ENCODE measurements at regions not wholly inside any gene's neighbourhood (a gene's known extent, or its start where the extent isn't known, plus 50 kb on each side); places are given as distances from the start of the nearest gene placed in this dataset.

DNA sequence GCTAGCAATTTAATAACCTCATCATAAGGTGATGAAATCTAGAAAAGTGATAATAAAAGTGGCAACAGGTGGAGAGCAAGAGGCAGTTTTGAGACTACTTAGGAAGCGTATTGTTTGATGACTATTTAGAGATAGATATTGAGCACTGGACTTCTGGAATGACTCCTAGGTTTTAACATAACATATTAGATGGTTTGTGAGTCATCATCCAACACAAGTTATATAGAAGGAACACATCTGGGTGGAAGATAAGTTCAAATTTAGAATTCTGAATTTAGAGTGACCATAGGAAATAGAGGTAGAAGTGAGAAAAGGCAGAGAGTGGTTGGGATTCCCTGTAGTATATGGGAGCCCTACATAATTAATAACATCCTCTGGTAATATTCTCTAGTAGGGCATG, 282.8 kb upstream of the ALCAM start:
- DNase-seq: no peak
- H3K79me2 ChIP-seq (ENCODE audit: low read length): no peaks in the 10 kb centered on the region
- no peaks in the 10 kb centered on the region for H3K36me3 ChIP-seq (replicated peaks; ENCODE audit: insufficient read depth, low read length)
- H3K4me2 ChIP-seq (ENCODE audit: low read depth, low read length): no peak overlapping the region
- H3K9me3 ChIP-seq (replicated peaks; ENCODE audit: insufficient read depth, low read length): no peaks in the 10 kb centered on the region
- no peaks in the 10 kb centered on the region for H4K20me1 ChIP-seq (ENCODE audit: insufficient read depth, low read length)
- no peaks in the 10 kb centered on the region for H3F3A ChIP-seq (ENCODE audit: insufficient read depth, low read length)
- no peak overlapping the region for H3K27ac ChIP-seq (ENCODE audit: low read length)
- H2AFZ ChIP-seq (ENCODE audit: low read length): no peak overlapping the region
- TF ChIP-seq EZH2phosphoT487 (IDR thresholded peaks at IDR 0.05; ENCODE audit: low read length) (no peak), EZH2 (optimal IDR thresholded peaks at IDR 0.05; ENCODE audit: low read depth, low read length) (no peak), CTCF (IDR thresholded peaks at IDR 0.05; ENCODE audit: low read length) (no peak)
- no peaks in the 10 kb centered on the region for H3K27me3 ChIP-seq (replicated peaks; ENCODE audit: insufficient read depth, low read length)
- no peaks in the 10 kb centered on the region for H3K9me2 ChIP-seq (replicated peaks; ENCODE audit: insufficient read depth, low read length)
- no peaks in the 10 kb centered on the region for H3K4me1 ChIP-seq (ENCODE audit: low read length)
- no peak overlapping the region for H3K9ac ChIP-seq (ENCODE audit: low read length)
- no peak overlapping the region for H3K4me3 ChIP-seq (ENCODE audit: low read length)

DNA sequence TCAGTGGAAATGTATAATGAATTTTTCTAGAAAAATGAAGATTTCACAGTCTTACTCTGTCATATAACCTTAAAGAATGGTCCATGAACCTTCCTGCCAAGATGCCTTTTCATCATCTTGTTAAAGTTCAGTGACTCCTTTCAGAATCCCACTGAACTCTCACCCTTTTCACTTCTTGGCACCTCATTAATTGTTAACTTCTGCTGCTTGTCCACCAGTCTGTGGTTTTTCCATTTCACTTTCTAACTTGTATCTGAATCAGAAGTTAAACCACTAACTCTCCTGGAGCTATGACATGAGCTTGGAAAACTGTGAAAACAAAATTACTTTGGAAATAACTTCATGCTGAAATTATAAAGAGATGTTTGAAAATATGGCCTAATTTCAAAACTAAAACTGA, 281.2 kb upstream of the ALCAM start:
- Histone ChIP-seq H3K9me2 (replicated peaks; ENCODE audit: insufficient read depth, low read length) (no peaks in the 10 kb centered on the region), H3K4me1 (ENCODE audit: low read length) (no peaks in the 10 kb centered on the region), H2AFZ (ENCODE audit: low read length) (no peak overlapping the region), H3K9ac (ENCODE audit: low read length) (no peak overlapping the region), H3K27ac (ENCODE audit: low read length) (no peak overlapping the region), H3F3A (ENCODE audit: insufficient read depth, low read length) (no peaks in the 10 kb centered on the region), H3K9me3 (replicated peaks; ENCODE audit: insufficient read depth, low read length) (no peaks in the 10 kb centered on the region), H3K4me2 (ENCODE audit: low read depth, low read length) (no peak overlapping the region), H3K4me3 (ENCODE audit: low read length) (no peak overlapping the region), H4K20me1 (ENCODE audit: insufficient read depth, low read length) (no peaks in the 10 kb centered on the region), H3K27me3 (replicated peaks; ENCODE audit: insufficient read depth, low read length) (no peaks in the 10 kb centered on the region), H3K79me2 (ENCODE audit: low read length) (no peaks in the 10 kb centered on the region), H3K36me3 (replicated peaks; ENCODE audit: insufficient read depth, low read length) (no peaks in the 10 kb centered on the region)
- TF ChIP-seq EZH2 (optimal IDR thresholded peaks at IDR 0.05; ENCODE audit: low read depth, low read length) (no peak), EZH2phosphoT487 (IDR thresholded peaks at IDR 0.05; ENCODE audit: low read length) (no peak), CTCF (IDR thresholded peaks at IDR 0.05; ENCODE audit: low read length) (no peak)
- no peak for DNase-seq

DNA sequence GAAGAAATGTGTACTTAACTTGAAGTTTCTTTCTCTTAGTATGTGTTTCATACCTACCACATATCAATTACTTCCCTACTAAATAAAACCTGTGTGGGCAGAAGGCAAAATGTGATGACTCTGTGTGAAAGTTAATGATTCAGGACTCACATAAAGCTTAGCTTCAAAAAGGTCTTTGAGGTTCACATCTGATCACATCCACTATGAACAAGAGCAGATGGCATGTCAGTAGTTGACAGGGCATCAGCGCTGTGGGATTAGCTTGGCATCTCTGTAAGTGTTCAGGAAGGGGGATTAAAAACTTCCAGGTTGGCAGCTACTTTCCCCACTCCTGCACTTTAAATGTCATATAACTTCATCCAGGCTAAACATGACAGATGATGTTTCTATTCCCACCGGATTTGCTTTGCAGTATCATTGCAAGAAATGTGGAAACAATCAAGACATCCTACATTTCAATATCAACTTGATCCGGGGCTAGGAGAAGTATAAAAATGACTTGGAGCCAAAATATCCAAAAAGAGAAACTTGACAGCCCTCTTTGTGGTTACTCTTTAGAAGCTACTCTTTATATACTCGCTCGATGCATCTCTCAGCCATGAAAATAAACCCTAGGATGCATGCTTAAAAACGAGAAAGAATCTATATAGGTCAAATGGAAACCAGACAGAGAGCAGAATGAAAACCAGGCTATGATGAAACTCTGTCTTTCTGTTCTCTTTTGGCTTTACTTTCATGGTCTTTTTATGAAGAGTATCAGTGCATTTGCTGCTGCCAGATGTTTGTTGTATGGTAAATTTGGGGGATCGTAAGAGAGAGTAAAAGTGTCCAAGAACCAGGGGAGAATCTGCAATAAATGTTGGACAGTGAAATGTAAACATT, 273.1 kb upstream of the ALCAM start:
- TF ChIP-seq EZH2 (optimal IDR thresholded peaks at IDR 0.05; ENCODE audit: low read depth, low read length) (no peak), CTCF (IDR thresholded peaks at IDR 0.05; ENCODE audit: low read length) (no peak), EZH2phosphoT487 (IDR thresholded peaks at IDR 0.05; ENCODE audit: low read length) (no peak)
- Histone ChIP-seq H3K4me3 (ENCODE audit: low read length) (no peak overlapping the region), H2AFZ (ENCODE audit: low read length) (no peak overlapping the region), H3K4me2 (ENCODE audit: low read depth, low read length) (no peak overlapping the region), H3K9ac (ENCODE audit: low read length) (no peak overlapping the region), H3K27me3 (replicated peaks; ENCODE audit: insufficient read depth, low read length) (no peaks in the 10 kb centered on the region), H3K36me3 (replicated peaks; ENCODE audit: insufficient read depth, low read length) (no peaks in the 10 kb centered on the region), H3K9me3 (replicated peaks; ENCODE audit: insufficient read depth, low read length) (no peaks in the 10 kb centered on the region), H3F3A (ENCODE audit: insufficient read depth, low read length) (no peaks in the 10 kb centered on the region), H3K4me1 (ENCODE audit: low read length) (no peaks in the 10 kb centered on the region), H3K79me2 (ENCODE audit: low read length) (no peaks in the 10 kb centered on the region), H3K27ac (ENCODE audit: low read length) (no peak overlapping the region), H3K9me2 (replicated peaks; ENCODE audit: insufficient read depth, low read length) (no peaks in the 10 kb centered on the region), H4K20me1 (ENCODE audit: insufficient read depth, low read length) (no peaks in the 10 kb centered on the region)
- peak; percentile 24 for DNase-seq

Data from MM.1S (cell line).